RWPE1 (cell line): ENCODE measurements at regions not wholly inside any gene's neighbourhood (a gene's known extent, or its start where the extent isn't known, plus 50 kb on each side); places are given as distances from the start of the nearest gene placed in this dataset.
A peak's percentile ranks its signal among the peaks of the same experiment; 100 is the strongest.

Experiments
- CTCF ChIA-PET: fragments of 350-600 bp; sonication (Branson Sonifier 250); formaldehyde crosslinking; extraction: SDS; loops from one replicate; lab custom pipeline; 2021; lab: Yijun Ruan, JAX
- POLR2A ChIA-PET: fragments of 400-600 bp; formaldehyde crosslinking; extraction: SDS; loops from one replicate; lab custom pipeline; 2020; ENCODE audit warnings: antibody characterized with exemption; ENCODE audit not compliant: low non-redundant PET; lab: Yijun Ruan, JAX
- DNase-seq: peaks from one replicate; pipeline ENCODE4 v3.0.0; 2012; ENCODE audit warnings: low spot score
- H3K27ac ChIP-seq: fragments of 450-650 bp; 2 replicates; pipeline ENCODE4 v1.5.1; 2017
- TF ChIP-seq, protein P1 (sequence below): fragments of 450-650 bp; conservative IDR thresholded peaks from 2 replicates; pipeline ENCODE4 v1.5.1; 2017; ENCODE audit warnings: low read depth, mild to moderate bottlenecking

- TF ChIP-seq, protein P1, sequence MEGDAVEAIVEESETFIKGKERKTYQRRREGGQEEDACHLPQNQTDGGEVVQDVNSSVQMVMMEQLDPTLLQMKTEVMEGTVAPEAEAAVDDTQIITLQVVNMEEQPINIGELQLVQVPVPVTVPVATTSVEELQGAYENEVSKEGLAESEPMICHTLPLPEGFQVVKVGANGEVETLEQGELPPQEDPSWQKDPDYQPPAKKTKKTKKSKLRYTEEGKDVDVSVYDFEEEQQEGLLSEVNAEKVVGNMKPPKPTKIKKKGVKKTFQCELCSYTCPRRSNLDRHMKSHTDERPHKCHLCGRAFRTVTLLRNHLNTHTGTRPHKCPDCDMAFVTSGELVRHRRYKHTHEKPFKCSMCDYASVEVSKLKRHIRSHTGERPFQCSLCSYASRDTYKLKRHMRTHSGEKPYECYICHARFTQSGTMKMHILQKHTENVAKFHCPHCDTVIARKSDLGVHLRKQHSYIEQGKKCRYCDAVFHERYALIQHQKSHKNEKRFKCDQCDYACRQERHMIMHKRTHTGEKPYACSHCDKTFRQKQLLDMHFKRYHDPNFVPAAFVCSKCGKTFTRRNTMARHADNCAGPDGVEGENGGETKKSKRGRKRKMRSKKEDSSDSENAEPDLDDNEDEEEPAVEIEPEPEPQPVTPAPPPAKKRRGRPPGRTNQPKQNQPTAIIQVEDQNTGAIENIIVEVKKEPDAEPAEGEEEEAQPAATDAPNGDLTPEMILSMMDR: no peak
- ChIA-PET CTCF (interaction anchor here (0.6 kb wide), 1 partner anchor 287 kb away, joined by 3 read pairs; no protein-coding TSS in a partner anchor), POLR2A (no interaction called here)
- peak; percentile 32 for DNase-seq
- no peak overlapping the region for H3K27ac ChIP-seq
These were observed 117.9 kb downstream of the ETAA1 start for GRCh38 chr2:67515056-67515455.

GRCh38 chr2:67515538-67515937 is 118.4 kb downstream of the ETAA1 start:
- no peak overlapping the region for H3K27ac ChIP-seq
- CTCF ChIA-PET: interaction anchor here (0.6 kb wide), 2 partner anchors 21 to 287 kb away, joined by 3 read pairs; no protein-coding TSS in a partner anchor
- TF ChIP-seq, protein P1: no peak
- no peak for DNase-seq
- POLR2A ChIA-PET: no interaction called here

GRCh38 chr2:67516362-67516761 is 119.2 kb downstream of the ETAA1 start:
- ChIA-PET POLR2A (no interaction called here), CTCF (no interaction called here)
- DNase-seq: no peak
- TF ChIP-seq, protein P1: no peak
- no peak overlapping the region for H3K27ac ChIP-seq

GRCh38 chr2:67516899-67517530 is 119.9 kb downstream of the ETAA1 start:
- H3K27ac ChIP-seq: no peak overlapping the region
- TF ChIP-seq, protein P1: no peak
- CTCF ChIA-PET: interaction anchor here (0.7 kb wide), 1 partner anchor 69 kb away, joined by 4 read pairs; no protein-coding TSS in a partner anchor
- POLR2A ChIA-PET: no interaction called here
- DNase-seq: no peak

GRCh38 chr2:67522148-67522547 is 125.0 kb downstream of the ETAA1 start:
- CTCF ChIA-PET: no interaction called here
- H3K27ac ChIP-seq: no peak overlapping the region
- DNase-seq: no peak
- TF ChIP-seq, protein P1: no peak
- POLR2A ChIA-PET: no interaction called here

GRCh38 chr2:67524213-67524612 is 127.1 kb downstream of the ETAA1 start:
- DNase-seq: no peak
- TF ChIP-seq, protein P1: no peak
- ChIA-PET POLR2A (no interaction called here), CTCF (no interaction called here)
- H3K27ac ChIP-seq: no peak overlapping the region
